SU-DHL-6 (cell line): ENCODE measurements at regions not wholly inside any gene's neighbourhood (a gene's known extent, or its start where the extent isn't known, plus 50 kb on each side); places are given as distances from the start of the nearest gene placed in this dataset.

ENCODE experiments used
- CTCF ChIP-seq: fragments of 200-600 bp; sonication (generic); IDR thresholded peaks from one replicate; pipeline ENCODE4 v1.5.1; 2017; ENCODE audit warnings: antibody characterized with exemption, mild to moderate bottlenecking, low read length, moderate library complexity; ENCODE audit not compliant: insufficient read depth, poor library complexity, severe bottlenecking
- EZH2phosphoT487 ChIP-seq: fragments of 200-600 bp; sonication (generic), shearing (Covaris generic); conservative IDR thresholded peaks from 2 replicates; pipeline ENCODE4 v1.6.1; 2018; ENCODE audit warnings: mild to moderate bottlenecking, antibody characterized with exemption, low read length, moderate library complexity, mixed read lengths

- TF ChIP-seq CTCF (no peak), EZH2phosphoT487 (no peak)
These were observed 227.6 kb upstream of the HNRNPA3 start for GRCh38 chr2:176984987-176985386.
